ENCODE measurements at regions not wholly inside any gene's neighbourhood (a gene's known extent, or its start where the extent isn't known, plus 50 kb on each side); places are given as distances from the start of the nearest gene placed in this dataset.
"Not testable (repeated sequence)": the region's sequence is repeated elsewhere in the genome, so short reads cannot be mapped to it uniquely, and the experiment has no call there.

- TF ChIP-seq MTA3 (CRISPR knock-in tag; IDR thresholded peaks at IDR 0.05); NR1H2 (CRISPR knock-in tag; IDR thresholded peaks at IDR 0.05; ENCODE audit: borderline replicate concordance, low read depth); SYNCRIP (IDR thresholded peaks at IDR 0.05; ENCODE audit: insufficient read depth, low read depth, low read length); ELK4 (CRISPR knock-in tag; IDR thresholded peaks at IDR 0.05; ENCODE audit: borderline replicate concordance); POLR2AphosphoS5 (IDR thresholded peaks at IDR 0.05; ENCODE audit: low read depth, low read length); MAFK (conservative IDR thresholded peaks at IDR 0.05 in 1 of 2, IDR thresholded peaks at IDR 0.05 in 1 of 2; ENCODE audit: low read length in 2 of 2); ZNF263 (CRISPR knock-in tag; IDR thresholded peaks at IDR 0.05); ZBTB7A (CRISPR knock-in tag; IDR thresholded peaks at IDR 0.05); ZFP37 (CRISPR knock-in tag; IDR thresholded peaks at IDR 0.05; ENCODE audit: borderline replicate concordance); TRAFD1 (CRISPR knock-in tag; IDR thresholded peaks at IDR 0.05; ENCODE audit: borderline replicate concordance): not testable (repeated sequence)
Observed at GRCh38 chr6:164076818-164077532, 662.5 kb downstream of the QKI start.

All from HepG2 (cell line).